Gastroesophageal sphincter (tissue), 3 donors: ENCODE measurements at regions not wholly inside any gene's neighbourhood (a gene's known extent, or its start where the extent isn't known, plus 50 kb on each side); places are given as distances from the start of the nearest gene placed in this dataset.

Experiments
- POLR2AphosphoS5 ChIP-seq: sonication (generic); formaldehyde crosslinking; IDR thresholded peaks from one replicate; pipeline ENCODE4 v1.6.1; 2017; ENCODE audit warnings: antibody characterized with exemption
- TF ChIP-seq, protein P1 (sequence below), 4 experiments: fragments of 200-600 bp in 2 of 4; fragments of 450-650 bp in 2 of 4; sonication (generic) in 1 of 4; IDR thresholded peaks; one replicate each; pipeline ENCODE4 v1.5.1; 2017 to 2019; ENCODE audit warnings: antibody characterized with exemption in 4 of 4, mild to moderate bottlenecking in 2 of 4, moderate library complexity in 2 of 4

DNA sequence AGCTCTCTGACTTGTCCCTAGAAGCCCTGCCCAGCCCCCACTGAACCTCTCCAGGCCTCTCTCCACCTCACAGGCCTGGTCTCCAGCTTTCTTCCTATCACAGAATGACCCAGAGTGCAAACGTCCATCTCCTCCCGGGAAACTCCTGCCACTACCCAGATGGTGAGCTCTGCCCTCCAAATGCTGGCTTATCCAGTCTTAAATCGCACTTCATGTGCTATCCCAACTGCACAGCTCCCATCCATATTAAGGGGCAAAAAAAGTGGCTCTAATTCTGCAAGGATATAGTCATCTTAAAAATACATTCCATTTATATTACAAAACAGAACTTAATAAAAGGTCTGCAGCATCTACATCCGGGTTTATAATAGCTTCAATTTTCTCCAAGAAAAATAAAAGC lies 70.8 kb upstream of the CDC42EP3 start:
- TF ChIP-seq, protein P1, sequence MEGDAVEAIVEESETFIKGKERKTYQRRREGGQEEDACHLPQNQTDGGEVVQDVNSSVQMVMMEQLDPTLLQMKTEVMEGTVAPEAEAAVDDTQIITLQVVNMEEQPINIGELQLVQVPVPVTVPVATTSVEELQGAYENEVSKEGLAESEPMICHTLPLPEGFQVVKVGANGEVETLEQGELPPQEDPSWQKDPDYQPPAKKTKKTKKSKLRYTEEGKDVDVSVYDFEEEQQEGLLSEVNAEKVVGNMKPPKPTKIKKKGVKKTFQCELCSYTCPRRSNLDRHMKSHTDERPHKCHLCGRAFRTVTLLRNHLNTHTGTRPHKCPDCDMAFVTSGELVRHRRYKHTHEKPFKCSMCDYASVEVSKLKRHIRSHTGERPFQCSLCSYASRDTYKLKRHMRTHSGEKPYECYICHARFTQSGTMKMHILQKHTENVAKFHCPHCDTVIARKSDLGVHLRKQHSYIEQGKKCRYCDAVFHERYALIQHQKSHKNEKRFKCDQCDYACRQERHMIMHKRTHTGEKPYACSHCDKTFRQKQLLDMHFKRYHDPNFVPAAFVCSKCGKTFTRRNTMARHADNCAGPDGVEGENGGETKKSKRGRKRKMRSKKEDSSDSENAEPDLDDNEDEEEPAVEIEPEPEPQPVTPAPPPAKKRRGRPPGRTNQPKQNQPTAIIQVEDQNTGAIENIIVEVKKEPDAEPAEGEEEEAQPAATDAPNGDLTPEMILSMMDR (IDR thresholded peaks at IDR 0.05): no peak
- no peak for TF ChIP-seq POLR2AphosphoS5
